OCI-LY3 (cell line): ENCODE measurements at regions not wholly inside any gene's neighbourhood (a gene's known extent, or its start where the extent isn't known, plus 50 kb on each side); places are given as distances from the start of the nearest gene placed in this dataset.
"Not testable (repeated sequence)": the region's sequence is repeated elsewhere in the genome, so short reads cannot be mapped to it uniquely, and the experiment has no call there.

Experiments used
- CTCF ChIP-seq: fragments of 200-600, 300-600 bp; sonication (generic); IDR thresholded peaks from 2 replicates; pipeline ENCODE4 v1.5.1; 2014; ENCODE audit warnings: antibody characterized with exemption, low read length, low read depth
- EZH2phosphoT487 ChIP-seq: fragments of 200-600 bp; shearing (Covaris generic); IDR thresholded peaks from 2 replicates; pipeline ENCODE4 v1.6.1; 2018; ENCODE audit warnings: antibody characterized with exemption, mixed run types, low read depth

GRCh38 chr11:105349867-105350266, 210.3 kb upstream of the CARD18 start:
- TF ChIP-seq CTCF, EZH2phosphoT487: not testable (repeated sequence)
